GM12874 (cell line): ENCODE measurements at regions not wholly inside any gene's neighbourhood (a gene's known extent, or its start where the extent isn't known, plus 50 kb on each side); places are given as distances from the start of the nearest gene placed in this dataset.

Experiments used
- TF ChIP-seq, protein P1 (sequence below): IDR thresholded peaks from 2 replicates; pipeline ENCODE4 v1.5.1; 2011; ENCODE audit warnings: low read depth, mild to moderate bottlenecking, control low read depth, low read length, moderate library complexity; ENCODE audit not compliant: insufficient read depth

DNA sequence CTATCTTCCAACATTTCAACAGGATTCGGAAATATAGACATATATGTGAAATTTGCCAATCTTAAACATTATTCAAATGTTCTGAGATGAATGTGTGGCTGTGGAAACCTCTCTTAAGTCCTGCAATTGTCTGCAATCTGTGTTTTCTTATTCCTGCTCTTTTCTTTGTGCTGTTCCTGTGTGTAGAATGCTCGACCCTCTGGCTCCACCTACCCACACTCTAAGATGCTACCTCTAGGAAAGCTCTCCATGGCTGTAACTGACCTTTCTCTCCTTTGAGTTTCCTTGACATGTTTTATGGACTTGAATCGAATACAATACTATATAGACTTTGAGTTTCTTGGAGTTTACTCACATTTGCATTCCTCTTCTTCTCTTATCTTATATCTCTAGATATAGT, 120.6 kb upstream of the ASTN2 start:
- TF ChIP-seq, protein P1, sequence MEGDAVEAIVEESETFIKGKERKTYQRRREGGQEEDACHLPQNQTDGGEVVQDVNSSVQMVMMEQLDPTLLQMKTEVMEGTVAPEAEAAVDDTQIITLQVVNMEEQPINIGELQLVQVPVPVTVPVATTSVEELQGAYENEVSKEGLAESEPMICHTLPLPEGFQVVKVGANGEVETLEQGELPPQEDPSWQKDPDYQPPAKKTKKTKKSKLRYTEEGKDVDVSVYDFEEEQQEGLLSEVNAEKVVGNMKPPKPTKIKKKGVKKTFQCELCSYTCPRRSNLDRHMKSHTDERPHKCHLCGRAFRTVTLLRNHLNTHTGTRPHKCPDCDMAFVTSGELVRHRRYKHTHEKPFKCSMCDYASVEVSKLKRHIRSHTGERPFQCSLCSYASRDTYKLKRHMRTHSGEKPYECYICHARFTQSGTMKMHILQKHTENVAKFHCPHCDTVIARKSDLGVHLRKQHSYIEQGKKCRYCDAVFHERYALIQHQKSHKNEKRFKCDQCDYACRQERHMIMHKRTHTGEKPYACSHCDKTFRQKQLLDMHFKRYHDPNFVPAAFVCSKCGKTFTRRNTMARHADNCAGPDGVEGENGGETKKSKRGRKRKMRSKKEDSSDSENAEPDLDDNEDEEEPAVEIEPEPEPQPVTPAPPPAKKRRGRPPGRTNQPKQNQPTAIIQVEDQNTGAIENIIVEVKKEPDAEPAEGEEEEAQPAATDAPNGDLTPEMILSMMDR: no peak

DNA sequence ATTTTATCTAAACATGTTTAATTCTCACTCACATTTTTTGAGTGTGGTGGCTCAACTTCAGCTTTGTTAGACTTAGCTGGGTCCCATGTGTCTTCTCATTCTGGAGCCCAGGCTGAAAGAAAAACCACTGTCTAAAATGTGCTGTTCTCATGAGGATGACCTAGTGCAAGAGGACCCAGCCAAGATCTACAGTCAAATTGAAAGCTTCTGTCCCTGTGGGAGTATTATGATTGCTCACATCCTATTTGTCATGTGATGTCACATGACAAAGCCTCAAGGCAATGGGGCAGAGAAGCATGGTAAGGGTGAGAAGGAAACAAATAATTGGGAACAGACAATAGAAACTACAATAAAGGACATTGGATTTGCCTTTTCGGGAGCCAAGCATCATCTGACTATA, 113.4 kb upstream of the ASTN2 start:
- TF ChIP-seq, protein P1: no peak

DNA sequence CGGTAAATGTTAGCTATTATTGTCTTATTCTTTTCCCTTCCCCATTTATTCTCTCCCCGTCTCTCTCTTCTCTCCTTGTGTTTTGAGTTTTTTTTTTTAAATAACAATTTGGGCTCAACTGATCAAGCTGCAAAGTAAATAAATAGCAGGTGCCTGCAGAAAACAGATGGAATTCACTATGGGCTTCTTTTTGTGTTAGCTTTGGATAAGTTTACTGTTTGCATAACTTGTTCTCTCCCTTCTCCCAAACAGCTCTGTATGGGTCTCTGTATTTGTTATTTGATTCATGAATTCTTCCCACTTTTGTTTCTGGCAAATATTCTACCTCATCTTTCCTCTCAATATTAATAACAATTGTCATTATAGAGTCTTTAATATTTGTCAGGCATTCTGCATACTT, 111.8 kb upstream of the ASTN2 start:
- TF ChIP-seq, protein P1: no peak

DNA sequence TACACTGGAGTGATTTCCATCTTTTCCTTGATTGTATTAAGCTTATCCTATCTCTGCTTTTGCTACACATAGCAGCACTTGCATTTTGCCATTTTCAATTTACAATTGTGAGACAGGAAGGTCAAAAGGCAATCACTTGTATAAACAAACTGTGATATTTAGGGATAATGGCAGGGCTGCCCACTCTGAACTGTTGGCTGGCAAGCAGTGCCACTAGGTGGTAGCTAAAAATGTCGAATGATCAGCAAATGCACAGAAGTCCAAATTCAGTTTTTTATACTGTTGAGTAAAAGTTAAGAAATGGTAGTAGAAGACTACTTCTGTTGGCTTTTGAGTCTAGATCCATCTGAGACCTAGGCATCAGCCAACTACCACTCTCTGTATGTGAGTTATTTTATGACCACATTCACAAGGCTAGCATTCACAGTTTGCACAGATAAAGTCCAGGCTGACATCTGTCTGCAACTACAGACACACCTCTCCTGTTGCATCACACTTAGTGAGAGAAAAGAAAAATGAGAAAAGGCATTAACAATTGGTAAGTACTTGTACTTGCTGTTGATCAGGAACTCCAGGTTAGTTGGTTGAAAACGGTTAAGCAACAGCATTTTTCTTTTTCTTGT, 108.8 kb upstream of the ASTN2 start:
- TF ChIP-seq, protein P1: no peak

DNA sequence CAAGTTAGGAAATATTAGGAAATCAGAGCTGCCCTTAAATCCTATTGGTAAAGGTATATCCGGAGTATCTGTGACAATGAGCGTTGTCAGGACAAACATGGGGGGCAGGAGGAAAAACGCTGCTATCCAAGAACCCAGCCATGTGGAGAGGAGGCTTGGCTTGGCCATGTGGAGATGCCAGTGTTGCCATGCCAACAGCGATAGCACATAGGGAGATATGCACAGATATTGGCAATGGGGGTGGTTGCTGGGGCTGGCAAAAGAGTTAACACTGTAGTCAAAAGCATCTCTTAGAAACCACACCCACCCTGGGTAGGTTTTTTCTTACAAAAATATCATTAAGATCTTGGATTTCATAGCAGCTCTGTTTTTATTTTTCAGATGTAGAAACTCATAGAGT, 106.4 kb upstream of the ASTN2 start:
- TF ChIP-seq, protein P1: no peak

DNA sequence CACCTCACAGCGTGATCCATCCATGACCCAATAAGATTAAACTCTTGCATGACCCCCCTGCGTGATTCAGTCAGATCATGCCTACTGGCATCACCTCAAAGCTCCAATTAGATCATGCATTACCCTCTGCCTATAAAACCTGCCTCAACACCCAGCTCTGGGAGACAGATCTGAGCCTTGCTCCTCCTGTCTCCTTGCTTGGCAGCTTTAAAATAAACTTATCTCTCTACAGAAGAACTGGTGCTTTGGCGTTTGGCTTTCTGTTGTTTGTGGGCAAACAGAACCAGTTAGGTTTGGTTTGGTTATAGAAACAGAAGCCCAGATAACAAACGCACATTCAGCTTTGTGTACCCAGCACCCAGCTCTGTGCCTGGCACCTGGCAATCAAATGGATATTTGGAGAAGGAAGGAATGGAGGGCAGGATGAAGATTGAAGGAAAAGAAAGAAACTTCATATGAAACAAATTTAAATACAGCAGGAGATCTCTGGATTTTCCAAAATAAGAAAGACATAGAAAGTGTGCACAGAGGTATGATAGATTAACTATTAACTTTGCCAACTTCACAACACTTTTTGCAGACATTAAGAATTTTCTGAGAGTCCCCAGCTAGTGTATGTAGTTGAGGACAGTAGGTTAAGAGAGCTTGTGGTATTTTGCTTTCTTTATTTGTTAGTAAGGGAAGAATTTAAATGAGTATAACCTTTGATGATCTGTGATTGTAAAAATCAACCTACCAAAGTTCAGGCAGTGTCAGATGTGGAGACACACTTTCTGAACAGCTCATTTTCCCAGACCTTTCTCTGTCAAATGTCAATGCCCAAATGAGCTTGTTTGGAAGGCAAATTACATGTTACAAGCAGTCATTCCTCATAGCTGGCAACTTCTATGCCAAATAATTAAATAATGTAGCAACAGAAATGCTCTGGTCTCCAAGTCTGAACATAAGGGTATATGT, 102.1 kb upstream of the ASTN2 start:
- TF ChIP-seq, protein P1: no peak

DNA sequence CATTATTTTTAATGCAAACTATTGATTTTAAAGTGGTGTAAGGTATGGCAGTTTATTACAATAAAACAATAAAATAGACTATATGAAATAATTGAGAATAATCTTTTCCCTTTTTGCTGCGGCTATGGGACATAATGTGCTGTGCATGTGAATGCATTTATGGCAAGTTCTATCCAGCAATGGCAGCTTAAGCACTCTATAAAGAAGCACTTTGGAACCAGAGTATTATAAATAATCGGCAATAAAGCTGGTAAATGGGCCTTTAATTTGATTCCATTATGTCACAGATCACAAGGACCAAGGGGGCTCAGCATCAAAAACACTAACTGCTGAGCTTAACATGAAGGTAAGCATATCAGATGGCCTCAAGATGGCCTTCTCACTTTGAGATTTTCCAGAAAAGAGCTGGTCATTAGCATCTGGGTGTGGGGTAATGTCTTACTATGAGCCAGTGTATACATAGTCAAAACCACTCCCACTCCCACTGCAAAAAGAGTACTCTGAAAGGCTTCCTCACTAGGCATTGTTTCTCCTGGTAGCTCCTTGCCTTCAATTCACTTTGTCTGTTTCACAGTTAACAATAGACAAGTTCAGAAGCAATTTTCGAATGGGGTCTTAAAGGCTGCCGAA, 97.1 kb upstream of the ASTN2 start:
- TF ChIP-seq, protein P1: no peak
